GM21390 (cell line): ENCODE measurements at regions not wholly inside any gene's neighbourhood (a gene's known extent, or its start where the extent isn't known, plus 50 kb on each side); places are given as distances from the start of the nearest gene placed in this dataset.
A peak's percentile ranks its signal among the peaks of the same experiment; 100 is the strongest.

ENCODE experiments used
- ATAC-seq: cut with Tn5 transposase; IDR thresholded peaks from one replicate; pipeline ENCODE4 v1.9.1; 2021; ENCODE audit not compliant: unreplicated experiment

DNA sequence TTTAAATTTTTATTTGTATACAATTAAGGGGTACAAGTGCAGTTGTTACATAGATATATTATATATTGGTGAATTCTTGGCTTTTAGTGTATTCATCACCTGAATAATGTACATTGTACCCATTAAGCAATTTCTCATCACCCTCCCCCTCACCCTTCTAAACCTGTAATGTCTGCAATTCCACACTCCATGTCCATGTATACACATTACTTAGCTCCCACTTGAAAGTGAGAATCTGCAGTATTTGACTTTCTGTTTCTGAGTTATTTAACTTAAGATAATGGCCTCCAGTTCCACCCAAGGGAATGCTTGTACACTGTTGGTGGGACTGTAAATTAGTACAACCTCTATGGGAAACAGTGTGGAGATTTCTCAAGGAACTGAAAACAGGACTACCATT is 383.2 kb upstream of the KCNMB2 start:
- ATAC-seq: no peak

- no peak for ATAC-seq
These were observed 380.7 kb upstream of the KCNMB2 start for GRCh38 chr3:178155521-178155920.

GRCh38 chr3:178156301-178156700 is 379.9 kb upstream of the KCNMB2 start:
- ATAC-seq: no peak

- ATAC-seq: no peak
These were observed 376.5 kb upstream of the KCNMB2 start for GRCh38 chr3:178159691-178160220.

DNA sequence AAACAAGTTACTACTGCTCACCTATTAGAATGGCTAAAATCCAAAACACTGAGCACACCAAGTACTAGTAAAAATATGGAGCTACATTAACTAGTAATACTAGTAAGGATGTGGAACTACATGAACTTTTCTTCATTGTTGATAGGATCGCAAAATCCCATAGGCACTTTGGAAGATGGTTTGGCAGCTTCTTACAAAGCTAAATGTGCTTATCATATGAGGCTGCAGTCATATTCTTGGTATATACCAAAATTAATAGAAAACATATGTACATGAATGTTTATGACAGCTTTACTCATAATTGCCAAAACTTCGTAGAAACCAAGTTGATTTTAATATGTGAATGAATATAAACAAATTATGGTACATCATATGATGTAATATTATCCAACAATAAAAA is 366.8 kb upstream of the KCNMB2 start:
- ATAC-seq: no peak

GRCh38 chr3:178170698-178171535 is 365.3 kb upstream of the KCNMB2 start:
- ATAC-seq: no peak

- ATAC-seq: no peak
These were observed 364.1 kb upstream of the KCNMB2 start for GRCh38 chr3:178172121-178172520.

GRCh38 chr3:178174201-178174915 is 361.9 kb upstream of the KCNMB2 start:
- ATAC-seq: no peak

GRCh38 chr3:178181088-178181487 is 355.1 kb upstream of the KCNMB2 start:
- no peak for ATAC-seq

- no peak for ATAC-seq
These were observed 354.5 kb upstream of the KCNMB2 start for GRCh38 chr3:178181784-178182183.

- ATAC-seq: no peak
These were observed 353.9 kb upstream of the KCNMB2 start for GRCh38 chr3:178182337-178182779.

- no peak for ATAC-seq
These were observed 351.4 kb upstream of the KCNMB2 start for GRCh38 chr3:178184833-178185232.

DNA sequence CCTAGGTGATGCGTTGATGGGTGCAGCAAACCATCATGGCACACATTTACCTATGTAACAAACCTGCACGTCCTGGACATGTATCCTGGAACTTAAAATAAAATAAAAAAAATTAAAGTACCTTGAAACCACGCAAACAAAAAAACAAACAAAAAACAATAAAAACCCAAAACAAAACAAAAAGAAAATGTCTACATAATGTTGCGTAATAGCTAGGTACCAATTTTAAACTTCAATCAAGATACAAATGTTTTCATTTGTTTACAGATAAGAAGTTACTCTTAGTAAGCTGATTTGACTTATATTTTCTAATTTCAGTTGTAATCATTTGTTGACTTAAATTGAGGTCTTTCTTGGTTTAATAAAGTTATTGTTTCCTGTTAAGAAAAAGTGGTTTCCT is 349.6 kb upstream of the KCNMB2 start:
- ATAC-seq: no peak

- ATAC-seq: no peak
These were observed 346.4 kb upstream of the KCNMB2 start for GRCh38 chr3:178189854-178190253.

- ATAC-seq: no peak
These were observed 342.4 kb upstream of the KCNMB2 start for GRCh38 chr3:178193846-178194245.

DNA sequence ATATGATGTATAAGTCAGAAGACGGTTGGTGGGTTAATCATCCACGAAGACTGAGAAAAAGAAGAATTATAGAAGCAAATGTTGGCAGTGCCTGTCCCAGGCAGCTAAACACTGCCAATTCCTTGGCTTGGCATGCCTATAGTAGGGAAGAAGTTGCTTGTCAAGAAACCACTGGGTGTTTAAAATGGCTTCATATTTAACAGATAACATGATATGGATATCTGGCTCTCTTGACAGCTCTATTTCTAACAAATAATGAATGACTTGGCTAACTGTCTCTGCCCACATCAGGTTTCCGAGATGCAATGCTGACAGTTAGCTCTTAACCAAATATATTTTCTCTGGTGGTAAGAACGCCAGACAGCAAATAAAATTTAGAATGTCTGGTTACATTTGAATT is 341.7 kb upstream of the KCNMB2 start:
- no peak for ATAC-seq

GRCh38 chr3:178195824-178196223 is 340.4 kb upstream of the KCNMB2 start:
- peak; percentile 77 for ATAC-seq

- ATAC-seq: no peak
These were observed 337.9 kb upstream of the KCNMB2 start for GRCh38 chr3:178198329-178198728.

- no peak for ATAC-seq
These were observed 335.9 kb upstream of the KCNMB2 start for GRCh38 chr3:178200316-178200715.

DNA sequence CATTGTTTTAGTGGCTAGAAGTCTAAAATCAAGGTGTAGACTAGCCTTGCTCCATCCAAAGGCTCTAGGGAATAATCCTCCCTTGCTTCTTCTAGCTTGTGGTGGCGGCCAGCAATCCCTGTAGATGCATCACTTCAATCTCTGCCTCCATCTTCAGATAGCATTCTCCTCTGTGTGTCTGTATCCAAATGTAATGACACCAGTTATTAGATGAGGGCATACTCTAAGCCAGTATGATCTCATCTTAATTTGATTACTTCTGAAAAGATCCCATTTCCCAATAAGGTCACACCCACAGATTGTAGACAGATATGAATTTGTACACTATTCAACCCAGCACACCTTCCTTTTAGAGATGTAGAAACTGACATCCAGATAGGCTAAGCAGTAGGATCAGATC is 334.5 kb upstream of the KCNMB2 start:
- ATAC-seq: no peak

- ATAC-seq: no peak
These were observed 334.0 kb upstream of the KCNMB2 start for GRCh38 chr3:178202194-178202593.

- no peak for ATAC-seq
These were observed 333.1 kb upstream of the KCNMB2 start for GRCh38 chr3:178203165-178203564.
